PC-9 (cell line): ENCODE measurements at regions not wholly inside any gene's neighbourhood (a gene's known extent, or its start where the extent isn't known, plus 50 kb on each side); places are given as distances from the start of the nearest gene placed in this dataset.

Experiments used
- CTCF ChIP-seq: fragments of 200-600 bp; sonication (generic); conservative IDR thresholded peaks from 2 replicates; pipeline ENCODE4 v1.6.1; 2017; ENCODE audit warnings: mixed run types, antibody characterized with exemption, mild to moderate bottlenecking, moderate library complexity
- EZH2 ChIP-seq: fragments of 200-600 bp; sonication (generic); IDR thresholded peaks from 2 replicates; pipeline ENCODE4 v1.8.0; 2017; ENCODE audit warnings: antibody characterized with exemption, low read depth

DNA sequence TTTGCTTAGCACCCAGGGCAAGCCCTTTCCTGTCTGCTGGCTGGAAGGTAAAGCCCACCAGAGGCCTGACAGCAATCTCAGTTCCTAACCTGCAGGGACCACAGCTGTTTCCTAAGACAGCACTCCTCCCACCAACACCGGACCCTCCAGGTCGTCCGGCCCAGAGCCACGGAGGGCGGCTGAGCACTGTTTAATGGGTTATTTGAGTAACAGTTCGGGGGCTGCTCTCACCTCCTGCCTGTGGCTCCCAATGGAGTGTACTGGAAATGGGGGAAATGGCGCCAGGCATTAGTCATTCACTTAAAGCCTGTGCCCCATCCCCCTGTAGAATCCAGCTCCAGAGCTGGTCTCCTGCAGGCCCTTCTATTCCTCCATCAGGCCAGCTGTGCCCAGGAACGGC is 81.6 kb upstream of the ADRA2C start:
- TF ChIP-seq CTCF, result no peak
- no peak for TF ChIP-seq EZH2
